OCI-M1 (cell line): ENCODE measurements at regions not wholly inside any gene's neighbourhood (a gene's known extent, or its start where the extent isn't known, plus 50 kb on each side); places are given as distances from the start of the nearest gene placed in this dataset.

Experiments
- DNase-seq: peaks from one replicate; lab custom pipeline; 2025; lab: John Stamatoyannopoulos, UW

GRCh38 chr6:98546376-98546775, 288.0 kb upstream of the POU3F2 start:
- no peak for DNase-seq

GRCh38 chr6:98547151-98547550, 287.2 kb upstream of the POU3F2 start:
- no peak for DNase-seq

GRCh38 chr6:98547634-98548033, 286.7 kb upstream of the POU3F2 start:
- no peak for DNase-seq

GRCh38 chr6:98548301-98548700, 286.1 kb upstream of the POU3F2 start:
- no peak for DNase-seq

GRCh38 chr6:98560418-98560817, 274.0 kb upstream of the POU3F2 start:
- no peak for DNase-seq

- no peak for DNase-seq
Observed at GRCh38 chr6:98560841-98561240, 273.5 kb upstream of the POU3F2 start.

GRCh38 chr6:98566126-98566525, 268.2 kb upstream of the POU3F2 start:
- no peak for DNase-seq

GRCh38 chr6:98572579-98572978, 261.8 kb upstream of the POU3F2 start:
- DNase-seq = no peak

GRCh38 chr6:98574984-98575383, 259.4 kb upstream of the POU3F2 start:
- DNase-seq = peak; percentile 32

GRCh38 chr6:98576791-98577190, 257.6 kb upstream of the POU3F2 start:
- no peak for DNase-seq

- no peak for DNase-seq
Observed at GRCh38 chr6:98578016-98578415, 256.4 kb upstream of the POU3F2 start.

- no peak for DNase-seq
Observed at GRCh38 chr6:98579079-98579478, 255.3 kb upstream of the POU3F2 start.

- DNase-seq = no peak
Observed at GRCh38 chr6:98579941-98580340, 254.4 kb upstream of the POU3F2 start.

- no peak for DNase-seq
Observed at GRCh38 chr6:98581705-98582104, 252.7 kb upstream of the POU3F2 start.

- DNase-seq = no peak
Observed at GRCh38 chr6:98583506-98583905, 250.9 kb upstream of the POU3F2 start.

- no peak for DNase-seq
Observed at GRCh38 chr6:98586163-98586562, 248.2 kb upstream of the POU3F2 start.

- no peak for DNase-seq
Observed at GRCh38 chr6:98587555-98587954, 246.8 kb upstream of the POU3F2 start.

GRCh38 chr6:98589536-98589935, 244.8 kb upstream of the POU3F2 start:
- no peak for DNase-seq

- no peak for DNase-seq
Observed at GRCh38 chr6:98590136-98590681, 244.2 kb upstream of the POU3F2 start.

GRCh38 chr6:98590997-98591396, 243.4 kb upstream of the POU3F2 start:
- DNase-seq = no peak

- DNase-seq = no peak
Observed at GRCh38 chr6:98593676-98594075, 240.7 kb upstream of the POU3F2 start.

- DNase-seq = no peak
Observed at GRCh38 chr6:98601716-98602115, 232.7 kb upstream of the POU3F2 start.

- no peak for DNase-seq
Observed at GRCh38 chr6:98605705-98606104, 228.7 kb upstream of the POU3F2 start.

- no peak for DNase-seq
Observed at GRCh38 chr6:98627129-98627775, 207.1 kb upstream of the POU3F2 start.
